GM23338 (cell line): ENCODE measurements at regions not wholly inside any gene's neighbourhood (a gene's known extent, or its start where the extent isn't known, plus 50 kb on each side); places are given as distances from the start of the nearest gene placed in this dataset.

Experiments used
- ATAC-seq: fragments of 200-7000 bp; cut with Tn5 transposase; 3 replicates; pipeline ENCODE4 v1.9.1; 2020
- DNase-seq: peaks from one replicate; pipeline ENCODE4 v3.0.0-alpha.2; 2015; ENCODE audit warnings: low spot score
- H2AFZ ChIP-seq: fragments of 200-600 bp; sonication (generic); 2 replicates; pipeline ENCODE4 v1.8.0; 2016; ENCODE audit warnings: antibody characterized with exemption, mild to moderate bottlenecking, moderate library complexity
- H3F3A ChIP-seq: fragments of 200-600 bp; sonication (generic); replicated peaks from 2 replicates; pipeline ENCODE4 v1.8.0; 2017; ENCODE audit warnings: antibody characterized with exemption, mixed run types, low read depth
- H3K27ac ChIP-seq: fragments of 200-600 bp; sonication (generic); 2 replicates; pipeline ENCODE4 v1.6.1; 2016; ENCODE audit warnings: low read depth
- H3K27me3 ChIP-seq: fragments of 200-600 bp; sonication (generic); 2 replicates; pipeline ENCODE4 v1.8.0; 2016; ENCODE audit warnings: mild to moderate bottlenecking, mixed run types, moderate library complexity; ENCODE audit not compliant: insufficient read depth
- H3K36me3 ChIP-seq: fragments of 200-600 bp; sonication (generic); 2 replicates; pipeline ENCODE4 v1.8.0; 2016; ENCODE audit warnings: mild to moderate bottlenecking; ENCODE audit not compliant: insufficient read depth
- H3K4me1 ChIP-seq: fragments of 200-600 bp; sonication (generic); 2 replicates; pipeline ENCODE4 v1.8.0; 2016; ENCODE audit warnings: mild to moderate bottlenecking, moderate library complexity; ENCODE audit not compliant: insufficient read depth
- H3K4me2 ChIP-seq: fragments of 200-600 bp; sonication (generic); 2 replicates; pipeline ENCODE4 v1.7.1; 2017; ENCODE audit warnings: mixed run types
- H3K4me3 ChIP-seq: fragments of 200-600 bp; sonication (generic); 2 replicates; pipeline ENCODE4 v1.6.1; 2016; ENCODE audit warnings: mixed run types
- H3K79me2 ChIP-seq: fragments of 200-600 bp; sonication (generic); replicated peaks from 2 replicates; pipeline ENCODE4 v1.8.0; 2017; ENCODE audit warnings: mild to moderate bottlenecking; ENCODE audit not compliant: insufficient read depth
- H3K9me2 ChIP-seq: fragments of 200-600 bp; sonication (generic); 2 replicates; pipeline ENCODE4 v1.8.0; 2017; ENCODE audit not compliant: insufficient read depth
- H4K20me1 ChIP-seq: fragments of 200-600 bp; sonication (generic); replicated peaks from 2 replicates; pipeline ENCODE4 v1.8.0; 2017; ENCODE audit warnings: mild to moderate bottlenecking; ENCODE audit not compliant: insufficient read depth
- H3K27ac Mint-ChIP-seq: 2 replicates; pipeline ENCODE4 v1.8.0; 2020; ENCODE audit warnings: inconsistent platforms, mild to moderate bottlenecking, moderate library complexity, mixed read lengths
- H3K27me3 Mint-ChIP-seq: 3 replicates; pipeline ENCODE4 v1.8.0; 2022; ENCODE audit warnings: low read depth, mild to moderate bottlenecking, moderate library complexity, mixed read lengths, inconsistent platforms; ENCODE audit not compliant: insufficient read depth, poor library complexity
- H3K36me3 Mint-ChIP-seq: 3 replicates; pipeline ENCODE4 v1.8.0; 2021; ENCODE audit warnings: low read depth, mild to moderate bottlenecking, inconsistent platforms, moderate library complexity, mixed read lengths
- H3K4me1 Mint-ChIP-seq: 3 replicates; pipeline ENCODE4 v1.8.0; 2020; ENCODE audit warnings: mild to moderate bottlenecking, inconsistent platforms, mixed read lengths
- H3K4me3 Mint-ChIP-seq: 3 replicates; pipeline ENCODE4 v1.8.0; 2021; ENCODE audit warnings: moderate library complexity, mild to moderate bottlenecking, inconsistent platforms, mixed read lengths
- H3K9me3 Mint-ChIP-seq: 3 replicates; pipeline ENCODE4 v1.8.0; 2020; ENCODE audit warnings: moderate library complexity, mild to moderate bottlenecking, inconsistent platforms, mixed read lengths
- CREB1 ChIP-seq: fragments of 250-450 bp; sonication (Bioruptor Pico); IDR thresholded peaks from 2 replicates; pipeline ENCODE4 v1.5.0; 2020; ENCODE audit warnings: low read depth, mild to moderate bottlenecking, moderate library complexity
- EZH2 ChIP-seq: fragments of 200-600 bp; sonication (generic); IDR thresholded peaks from one replicate; pipeline ENCODE4 v1.8.0; 2017; ENCODE audit warnings: antibody characterized with exemption, mild to moderate bottlenecking, low read depth; ENCODE audit not compliant: unreplicated experiment
- EZH2phosphoT487 ChIP-seq: fragments of 200-600 bp; sonication (generic); IDR thresholded peaks from one replicate; pipeline ENCODE4 v1.8.1; 2018; ENCODE audit warnings: antibody characterized with exemption; ENCODE audit not compliant: unreplicated experiment
- JUNB ChIP-seq: IDR thresholded peaks from one replicate; pipeline ENCODE4 v1.6.1; 2016; ENCODE audit warnings: antibody characterized with exemption; ENCODE audit not compliant: unreplicated experiment
- NANOG ChIP-seq: IDR thresholded peaks from 2 replicates; pipeline ENCODE4 v1.6.1; 2016; ENCODE audit warnings: antibody characterized with exemption, borderline replicate concordance
- STAT1 ChIP-seq: IDR thresholded peaks from one replicate; pipeline ENCODE4 v1.6.1; 2016; ENCODE audit warnings: antibody characterized with exemption; ENCODE audit not compliant: unreplicated experiment
- ZNF114 ChIP-seq: fragments of 250-450 bp; sonication (Bioruptor Pico); IDR thresholded peaks from 2 replicates; pipeline ENCODE4 v1.5.0; 2020; ENCODE audit warnings: mild to moderate bottlenecking, moderate library complexity
- ZNF331 ChIP-seq: fragments of 250-450 bp; sonication (Bioruptor Pico); IDR thresholded peaks from 2 replicates; pipeline ENCODE4 v1.5.0; 2020; ENCODE audit warnings: low read depth, mild to moderate bottlenecking, moderate library complexity
- TF ChIP-seq, protein P1 (sequence below): IDR thresholded peaks from one replicate; pipeline ENCODE4 v1.6.1; 2018; ENCODE audit warnings: antibody characterized with exemption; ENCODE audit not compliant: unreplicated experiment
- TF ChIP-seq, protein P2 (sequence below), 2 experiments: fragments of 200-600 bp in 1 of 2; sonication (generic) in 1 of 2; conservative IDR thresholded peaks; 2 replicates each; pipeline versions ENCODE4 v1.5.1 to v1.6.1; 2016 to 2017; ENCODE audit warnings: antibody characterized with exemption in 2 of 2, low read depth in 2 of 2, mild to moderate bottlenecking in 2 of 2, moderate library complexity in 1 of 2
- TF ChIP-seq, protein P3 (sequence below): fragments of 250-450 bp; sonication (Bioruptor Pico); IDR thresholded peaks from 2 replicates; pipeline ENCODE4 v1.5.0; 2020; ENCODE audit warnings: mild to moderate bottlenecking, moderate library complexity

DNA sequence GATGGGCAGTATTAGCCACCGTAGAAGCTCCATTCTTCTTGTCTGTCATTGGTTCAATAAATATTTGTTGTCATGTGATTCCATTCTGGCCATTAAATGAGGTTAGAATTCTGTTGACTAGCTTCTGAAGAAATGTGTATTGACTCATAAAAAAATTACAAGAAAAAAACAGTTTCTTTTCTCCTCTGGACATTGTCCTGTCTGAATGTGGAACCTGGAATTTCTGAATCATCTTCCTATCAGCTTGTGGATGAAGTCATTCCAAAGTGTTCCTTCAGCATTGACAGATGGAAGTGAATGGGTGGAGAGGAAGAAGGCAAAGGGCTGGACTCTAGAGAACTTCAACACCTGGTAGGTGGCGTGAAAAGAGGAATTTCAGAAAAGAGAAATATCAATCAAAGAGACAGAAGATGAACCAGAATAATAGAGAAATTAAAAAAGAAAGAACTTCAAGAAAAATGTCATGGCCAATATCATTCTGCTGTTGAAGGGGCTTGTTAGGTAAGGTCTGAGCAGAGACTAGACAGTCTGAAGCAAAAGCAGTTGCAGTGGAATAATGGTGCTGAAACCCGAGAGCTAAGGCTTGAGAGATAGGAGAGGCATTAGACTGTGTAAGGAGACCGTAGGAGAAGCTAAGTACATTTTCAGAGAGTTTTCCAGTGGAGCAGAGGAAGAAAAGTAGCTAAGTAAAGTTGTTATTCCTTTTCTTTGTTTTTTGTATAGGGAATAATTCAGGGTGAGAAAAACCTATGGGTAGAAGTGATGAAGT is 806.6 kb downstream of the SQOR start (continued):
- TF ChIP-seq, protein P1, sequence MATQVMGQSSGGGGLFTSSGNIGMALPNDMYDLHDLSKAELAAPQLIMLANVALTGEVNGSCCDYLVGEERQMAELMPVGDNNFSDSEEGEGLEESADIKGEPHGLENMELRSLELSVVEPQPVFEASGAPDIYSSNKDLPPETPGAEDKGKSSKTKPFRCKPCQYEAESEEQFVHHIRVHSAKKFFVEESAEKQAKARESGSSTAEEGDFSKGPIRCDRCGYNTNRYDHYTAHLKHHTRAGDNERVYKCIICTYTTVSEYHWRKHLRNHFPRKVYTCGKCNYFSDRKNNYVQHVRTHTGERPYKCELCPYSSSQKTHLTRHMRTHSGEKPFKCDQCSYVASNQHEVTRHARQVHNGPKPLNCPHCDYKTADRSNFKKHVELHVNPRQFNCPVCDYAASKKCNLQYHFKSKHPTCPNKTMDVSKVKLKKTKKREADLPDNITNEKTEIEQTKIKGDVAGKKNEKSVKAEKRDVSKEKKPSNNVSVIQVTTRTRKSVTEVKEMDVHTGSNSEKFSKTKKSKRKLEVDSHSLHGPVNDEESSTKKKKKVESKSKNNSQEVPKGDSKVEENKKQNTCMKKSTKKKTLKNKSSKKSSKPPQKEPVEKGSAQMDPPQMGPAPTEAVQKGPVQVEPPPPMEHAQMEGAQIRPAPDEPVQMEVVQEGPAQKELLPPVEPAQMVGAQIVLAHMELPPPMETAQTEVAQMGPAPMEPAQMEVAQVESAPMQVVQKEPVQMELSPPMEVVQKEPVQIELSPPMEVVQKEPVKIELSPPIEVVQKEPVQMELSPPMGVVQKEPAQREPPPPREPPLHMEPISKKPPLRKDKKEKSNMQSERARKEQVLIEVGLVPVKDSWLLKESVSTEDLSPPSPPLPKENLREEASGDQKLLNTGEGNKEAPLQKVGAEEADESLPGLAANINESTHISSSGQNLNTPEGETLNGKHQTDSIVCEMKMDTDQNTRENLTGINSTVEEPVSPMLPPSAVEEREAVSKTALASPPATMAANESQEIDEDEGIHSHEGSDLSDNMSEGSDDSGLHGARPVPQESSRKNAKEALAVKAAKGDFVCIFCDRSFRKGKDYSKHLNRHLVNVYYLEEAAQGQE: no peak
- TF ChIP-seq ZNF331 (CRISPR knock-in tag): no peak
- TF ChIP-seq, protein P2, sequence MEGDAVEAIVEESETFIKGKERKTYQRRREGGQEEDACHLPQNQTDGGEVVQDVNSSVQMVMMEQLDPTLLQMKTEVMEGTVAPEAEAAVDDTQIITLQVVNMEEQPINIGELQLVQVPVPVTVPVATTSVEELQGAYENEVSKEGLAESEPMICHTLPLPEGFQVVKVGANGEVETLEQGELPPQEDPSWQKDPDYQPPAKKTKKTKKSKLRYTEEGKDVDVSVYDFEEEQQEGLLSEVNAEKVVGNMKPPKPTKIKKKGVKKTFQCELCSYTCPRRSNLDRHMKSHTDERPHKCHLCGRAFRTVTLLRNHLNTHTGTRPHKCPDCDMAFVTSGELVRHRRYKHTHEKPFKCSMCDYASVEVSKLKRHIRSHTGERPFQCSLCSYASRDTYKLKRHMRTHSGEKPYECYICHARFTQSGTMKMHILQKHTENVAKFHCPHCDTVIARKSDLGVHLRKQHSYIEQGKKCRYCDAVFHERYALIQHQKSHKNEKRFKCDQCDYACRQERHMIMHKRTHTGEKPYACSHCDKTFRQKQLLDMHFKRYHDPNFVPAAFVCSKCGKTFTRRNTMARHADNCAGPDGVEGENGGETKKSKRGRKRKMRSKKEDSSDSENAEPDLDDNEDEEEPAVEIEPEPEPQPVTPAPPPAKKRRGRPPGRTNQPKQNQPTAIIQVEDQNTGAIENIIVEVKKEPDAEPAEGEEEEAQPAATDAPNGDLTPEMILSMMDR (conservative IDR thresholded peaks at IDR 0.05; ENCODE audit: low read depth in 2 of 2): no peak
- no peak for TF ChIP-seq NANOG

DNA sequence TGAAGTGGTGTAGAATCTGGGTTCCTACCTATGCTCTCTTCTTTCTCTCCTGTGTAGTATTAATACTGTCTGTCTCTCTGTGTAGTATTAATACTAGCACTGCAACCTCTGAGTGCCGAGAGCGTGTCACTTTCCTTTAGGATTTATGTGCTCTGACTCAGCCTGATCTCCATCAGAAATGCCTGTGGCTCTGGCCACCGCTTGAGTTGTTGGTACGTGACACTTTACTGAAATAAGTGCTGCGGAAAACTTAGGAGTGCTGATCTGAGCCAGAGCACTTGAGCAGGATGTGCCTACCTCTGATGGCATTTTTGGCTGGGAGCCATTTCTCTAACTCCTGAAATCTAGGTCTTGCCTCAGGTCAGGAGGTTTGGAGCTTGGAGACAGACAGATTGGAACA is 807.4 kb downstream of the SQOR start:
- Mint-ChIP-seq H3K9me3 (peaks cover 48% of the 10 kb centered on the region), H3K27ac (no peak overlapping the region), H3K4me3 (no peak overlapping the region), H3K36me3 (peaks cover 5% of the 10 kb centered on the region; the same call in 2 of the 3 replicates), H3K4me1 (no peaks in the 10 kb centered on the region), H3K27me3 (no peaks in the 10 kb centered on the region)
- H3K27ac ChIP-seq: no peak overlapping the region
- H4K20me1 ChIP-seq: no peaks in the 10 kb centered on the region
- H3F3A ChIP-seq: no peaks in the 10 kb centered on the region
- no peaks in the 10 kb centered on the region for H3K27me3 ChIP-seq
- no peaks in the 10 kb centered on the region for H3K9me2 ChIP-seq
- no peak overlapping the region; the same call in 1 of the 2 replicates for H2AFZ ChIP-seq
- ATAC-seq: no peak
- H3K4me1 ChIP-seq: no peaks in the 10 kb centered on the region
- no peak for DNase-seq
- H3K4me2 ChIP-seq: no peak overlapping the region
- no peaks in the 10 kb centered on the region for H3K36me3 ChIP-seq
- H3K4me3 ChIP-seq: no peak overlapping the region
- no peaks in the 10 kb centered on the region for H3K79me2 ChIP-seq
- TF ChIP-seq STAT1 (no peak), EZH2 (no peak), EZH2phosphoT487 (no peak), JUNB (no peak), ZNF114 (CRISPR knock-in tag) (no peak), CREB1 (CRISPR knock-in tag) (no peak)
- TF ChIP-seq, protein P3, sequence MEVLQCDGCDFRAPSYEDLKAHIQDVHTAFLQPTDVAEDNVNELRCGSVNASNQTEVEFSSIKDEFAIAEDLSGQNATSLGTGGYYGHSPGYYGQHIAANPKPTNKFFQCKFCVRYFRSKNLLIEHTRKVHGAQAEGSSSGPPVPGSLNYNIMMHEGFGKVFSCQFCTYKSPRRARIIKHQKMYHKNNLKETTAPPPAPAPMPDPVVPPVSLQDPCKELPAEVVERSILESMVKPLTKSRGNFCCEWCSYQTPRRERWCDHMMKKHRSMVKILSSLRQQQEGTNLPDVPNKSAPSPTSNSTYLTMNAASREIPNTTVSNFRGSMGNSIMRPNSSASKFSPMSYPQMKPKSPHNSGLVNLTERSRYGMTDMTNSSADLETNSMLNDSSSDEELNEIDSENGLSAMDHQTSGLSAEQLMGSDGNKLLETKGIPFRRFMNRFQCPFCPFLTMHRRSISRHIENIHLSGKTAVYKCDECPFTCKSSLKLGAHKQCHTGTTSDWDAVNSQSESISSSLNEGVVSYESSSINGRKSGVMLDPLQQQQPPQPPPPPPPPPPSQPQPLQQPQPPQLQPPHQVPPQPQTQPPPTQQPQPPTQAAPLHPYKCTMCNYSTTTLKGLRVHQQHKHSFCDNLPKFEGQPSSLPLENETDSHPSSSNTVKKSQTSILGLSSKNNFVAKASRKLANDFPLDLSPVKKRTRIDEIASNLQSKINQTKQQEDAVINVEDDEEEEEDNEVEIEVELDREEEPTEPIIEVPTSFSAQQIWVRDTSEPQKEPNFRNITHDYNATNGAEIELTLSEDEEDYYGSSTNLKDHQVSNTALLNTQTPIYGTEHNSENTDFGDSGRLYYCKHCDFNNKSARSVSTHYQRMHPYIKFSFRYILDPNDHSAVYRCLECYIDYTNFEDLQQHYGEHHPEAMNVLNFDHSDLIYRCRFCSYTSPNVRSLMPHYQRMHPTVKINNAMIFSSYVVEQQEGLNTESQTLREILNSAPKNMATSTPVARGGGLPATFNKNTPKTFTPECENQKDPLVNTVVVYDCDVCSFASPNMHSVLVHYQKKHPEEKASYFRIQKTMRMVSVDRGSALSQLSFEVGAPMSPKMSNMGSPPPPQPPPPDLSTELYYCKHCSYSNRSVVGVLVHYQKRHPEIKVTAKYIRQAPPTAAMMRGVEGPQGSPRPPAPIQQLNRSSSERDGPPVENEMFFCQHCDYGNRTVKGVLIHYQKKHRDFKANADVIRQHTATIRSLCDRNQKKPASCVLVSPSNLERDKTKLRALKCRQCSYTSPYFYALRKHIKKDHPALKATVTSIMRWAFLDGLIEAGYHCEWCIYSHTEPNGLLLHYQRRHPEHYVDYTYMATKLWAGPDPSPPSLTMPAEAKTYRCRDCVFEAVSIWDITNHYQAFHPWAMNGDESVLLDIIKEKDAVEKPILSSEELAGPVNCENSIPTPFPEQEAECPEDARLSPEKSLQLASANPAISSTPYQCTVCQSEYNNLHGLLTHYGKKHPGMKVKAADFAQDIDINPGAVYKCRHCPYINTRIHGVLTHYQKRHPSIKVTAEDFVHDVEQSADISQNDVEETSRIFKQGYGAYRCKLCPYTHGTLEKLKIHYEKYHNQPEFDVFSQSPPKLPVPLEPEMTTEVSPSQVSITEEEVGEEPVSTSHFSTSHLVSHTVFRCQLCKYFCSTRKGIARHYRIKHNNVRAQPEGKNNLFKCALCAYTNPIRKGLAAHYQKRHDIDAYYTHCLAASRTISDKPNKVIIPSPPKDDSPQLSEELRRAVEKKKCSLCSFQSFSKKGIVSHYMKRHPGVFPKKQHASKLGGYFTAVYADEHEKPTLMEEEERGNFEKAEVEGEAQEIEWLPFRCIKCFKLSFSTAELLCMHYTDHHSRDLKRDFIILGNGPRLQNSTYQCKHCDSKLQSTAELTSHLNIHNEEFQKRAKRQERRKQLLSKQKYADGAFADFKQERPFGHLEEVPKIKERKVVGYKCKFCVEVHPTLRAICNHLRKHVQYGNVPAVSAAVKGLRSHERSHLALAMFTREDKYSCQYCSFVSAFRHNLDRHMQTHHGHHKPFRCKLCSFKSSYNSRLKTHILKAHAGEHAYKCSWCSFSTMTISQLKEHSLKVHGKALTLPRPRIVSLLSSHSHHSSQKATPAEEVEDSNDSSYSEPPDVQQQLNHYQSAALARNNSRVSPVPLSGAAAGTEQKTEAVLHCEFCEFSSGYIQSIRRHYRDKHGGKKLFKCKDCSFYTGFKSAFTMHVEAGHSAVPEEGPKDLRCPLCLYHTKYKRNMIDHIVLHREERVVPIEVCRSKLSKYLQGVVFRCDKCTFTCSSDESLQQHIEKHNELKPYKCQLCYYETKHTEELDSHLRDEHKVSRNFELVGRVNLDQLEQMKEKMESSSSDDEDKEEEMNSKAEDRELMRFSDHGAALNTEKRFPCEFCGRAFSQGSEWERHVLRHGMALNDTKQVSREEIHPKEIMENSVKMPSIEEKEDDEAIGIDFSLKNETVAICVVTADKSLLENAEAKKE (CRISPR knock-in tag): no peak
